T-cell (primary cell): ENCODE measurements at regions not wholly inside any gene's neighbourhood (a gene's known extent, or its start where the extent isn't known, plus 50 kb on each side); places are given as distances from the start of the nearest gene placed in this dataset.
"Not testable (repeated sequence)": the region's sequence is repeated elsewhere in the genome, so short reads cannot be mapped to it uniquely, and the experiment has no call there.

Source experiments
- ATAC-seq, 4 experiments: fragments of 200-7000 bp in 3 of 4; fragments of 150-1000 bp in 1 of 4; cut with Tn5 transposase; replicated peaks in 1 of 4; 1 replicate in 3 of 4; 2 replicates in 1 of 4; pipeline ENCODE4 v1.10.0; 2021; ENCODE audit warnings: moderate library complexity in 3 of 4, mild to moderate bottlenecking in 2 of 4, moderate number of reproducible peaks in 1 of 4
- CTCF ChIA-PET, 2 donors: fragments of 300-600 bp; sonication (Branson Sonifier 250); formaldehyde crosslinking; loops; one replicate each; lab custom pipeline; 2022; ENCODE audit warnings: antibody characterized with exemption in 2 of 2; lab: Charles Lee
- POLR2A ChIA-PET, 2 donors: fragments of 300-600 bp; sonication (Branson Sonifier 250); formaldehyde crosslinking; loops; one replicate each; lab custom pipeline; 2022; ENCODE audit warnings: antibody characterized with exemption in 2 of 2; lab: Charles Lee
- DNase-seq, 35 experiments: peaks; one replicate each; pipeline versions ENCODE4 v3.0.0 to v3.0.0-alpha.2; 2013 to 2023
- H3K27ac ChIP-seq: one replicate; pipeline ENCODE4 v1.5.1; 2013; ENCODE audit warnings: low read length
- H3K27me3 ChIP-seq, 2 experiments: replicated peaks in 1 of 2; 1 replicate in 1 of 2; 2 replicates in 1 of 2; pipeline versions ENCODE4 v1.6.1 to v1.7.0; 2013; ENCODE audit warnings: low read length in 1 of 2, mixed read lengths in 1 of 2; ENCODE audit not compliant: control insufficient read depth in 2 of 2, insufficient read depth in 2 of 2; ENCODE audit errors: extremely low read depth in 1 of 2
- H3K36me3 ChIP-seq, 2 donors: 1 replicate in 1 of 2; 2 replicates in 1 of 2; pipeline versions ENCODE4 v1.6.1 to v1.7.0; 2013; ENCODE audit warnings: low read length in 1 of 2; ENCODE audit not compliant: control insufficient read depth in 2 of 2, insufficient read depth in 1 of 2; ENCODE audit errors: extremely low read depth in 1 of 2
- H3K4me1 ChIP-seq, 2 experiments: 1 replicate in 1 of 2; 2 replicates in 1 of 2; pipeline versions ENCODE4 v1.6.1 to v1.7.0; 2013; ENCODE audit warnings: low read length in 2 of 2, mixed read lengths in 1 of 2; ENCODE audit not compliant: insufficient read depth in 2 of 2, control insufficient read depth in 1 of 2; ENCODE audit errors: extremely low read depth in 1 of 2
- H3K4me3 ChIP-seq, 2 donors: 1 replicate in 1 of 2; 2 replicates in 1 of 2; pipeline versions ENCODE4 v1.5.1 to v1.7.0; 2013; ENCODE audit warnings: mild to moderate bottlenecking in 2 of 2, low read length in 1 of 2, moderate library complexity in 1 of 2; ENCODE audit not compliant: control insufficient read depth in 1 of 2; ENCODE audit errors: extremely low read depth in 1 of 2
- H3K9me3 ChIP-seq: 2 replicates; pipeline ENCODE4 v1.7.0; 2013
- H3K27ac Mint-ChIP-seq, 2 donors: one replicate each; pipeline ENCODE4 v1.8.0; 2020 to 2021; ENCODE audit warnings: mild to moderate bottlenecking in 2 of 2, mixed read lengths in 2 of 2
- H3K27me3 Mint-ChIP-seq, 2 donors: one replicate each; pipeline ENCODE4 v1.8.0; 2021 to 2022; ENCODE audit warnings: mixed read lengths in 2 of 2
- H3K36me3 Mint-ChIP-seq: one replicate; pipeline ENCODE4 v1.8.0; 2021; ENCODE audit warnings: mixed read lengths
- H3K4me1 Mint-ChIP-seq, 3 donors: one replicate each; pipeline ENCODE4 v1.8.0; 2020 to 2022; ENCODE audit warnings: mixed read lengths in 3 of 3, mild to moderate bottlenecking in 1 of 3
- H3K4me3 Mint-ChIP-seq, 3 donors: one replicate each; pipeline ENCODE4 v1.8.0; 2020 to 2022; ENCODE audit warnings: mild to moderate bottlenecking in 3 of 3, mixed read lengths in 3 of 3, moderate library complexity in 3 of 3
- H3K9me3 Mint-ChIP-seq, 3 donors: one replicate each; pipeline ENCODE4 v1.8.0; 2020 to 2022; ENCODE audit warnings: mixed read lengths in 3 of 3
- WGBS: methylation state at CpG from one replicate; pipeline ENCODE4 v1.1.5; 2013; ENCODE audit warnings: missing lambda C conversion rate; ENCODE audit not compliant: insufficient coverage; 5-methylcytosine and 5-hydroxymethylcytosine counted together

- ChIA-PET POLR2A (no interaction called here), CTCF (no interaction called here)
- Histone ChIP-seq H3K9me3 (no peaks in the 10 kb centered on the region), H3K27me3 (no peaks in the 10 kb centered on the region), H3K27ac (no peak overlapping the region), H3K36me3 (no peaks in the 10 kb centered on the region), H3K4me3 (no peak overlapping the region), H3K4me1 (no peaks in the 10 kb centered on the region)
- no peaks in the 10 kb centered on the region for H3K36me3 Mint-ChIP-seq
- H3K4me3 Mint-ChIP-seq: no peak overlapping the region
- no peaks in the 10 kb centered on the region for H3K4me1 Mint-ChIP-seq
- H3K27ac Mint-ChIP-seq: no peak overlapping the region
- DNase-seq: no peak
- ATAC-seq: no peak
- peaks cover 3 to 15% (median 3%) of the 10 kb centered on the region in 3 donors for H3K9me3 Mint-ChIP-seq
- WGBS: 66% methylated on average over 11 of the region's 13 CpGs
- no peaks in the 10 kb centered on the region for H3K27me3 Mint-ChIP-seq
Measured at GRCh38 chr7:119724041-119724792, 548.8 kb upstream of the KCND2 start.

- WGBS: 90% methylated on average over 1 of the region's 4 CpGs
- POLR2A ChIA-PET: no interaction called here
- no peak for ATAC-seq
Measured at GRCh38 chr7:119733127-119733879, 539.7 kb upstream of the KCND2 start.

GRCh38 chr7:119737390-119737789 is 535.6 kb upstream of the KCND2 start:
- DNase-seq (no peak), ATAC-seq (no peak)
- H3K36me3 Mint-ChIP-seq: no peaks in the 10 kb centered on the region
- H3K4me3 Mint-ChIP-seq: no peak overlapping the region
- no peaks in the 10 kb centered on the region for H3K4me1 Mint-ChIP-seq
- Histone ChIP-seq H3K9me3 (no peaks in the 10 kb centered on the region), H3K27ac (no peak overlapping the region), H3K4me1 (no peaks in the 10 kb centered on the region), H3K4me3 (no peak overlapping the region), H3K36me3 (no peaks in the 10 kb centered on the region), H3K27me3 (no peaks in the 10 kb centered on the region)
- ChIA-PET POLR2A (no interaction called here), CTCF (no interaction called here)
- H3K27me3 Mint-ChIP-seq: no peaks in the 10 kb centered on the region
- H3K9me3 Mint-ChIP-seq: peaks cover 0 to 12% (median 4%) of the 10 kb centered on the region in 3 donors
- no peak overlapping the region for H3K27ac Mint-ChIP-seq

More at GRCh38 chr7:119733127-119733879, 539.7 kb upstream of the KCND2 start:
- no peaks in the 10 kb centered on the region for H3K36me3 Mint-ChIP-seq
- H3K4me1 Mint-ChIP-seq: no peaks in the 10 kb centered on the region
- H3K9me3 ChIP-seq: no peaks in the 10 kb centered on the region
- H3K4me3 Mint-ChIP-seq: no peak overlapping the region
- H3K27me3 ChIP-seq: no peaks in the 10 kb centered on the region
- H3K9me3 Mint-ChIP-seq: peaks cover 0 to 13% (median 12%) of the 10 kb centered on the region in 3 donors
- no peak overlapping the region for H3K27ac ChIP-seq
- H3K27ac Mint-ChIP-seq: no peak overlapping the region
- no peaks in the 10 kb centered on the region for H3K36me3 ChIP-seq
- DNase-seq: no peak
- CTCF ChIA-PET: no interaction called here
- H3K4me1 ChIP-seq: no peaks in the 10 kb centered on the region
- no peak overlapping the region for H3K4me3 ChIP-seq
- no peaks in the 10 kb centered on the region for H3K27me3 Mint-ChIP-seq

GRCh38 chr7:119745280-119745679 is 527.7 kb upstream of the KCND2 start:
- CTCF ChIA-PET, H3K36me3 Mint-ChIP-seq, H3K27ac ChIP-seq, H3K4me3 Mint-ChIP-seq, H3K9me3 ChIP-seq, H3K4me1 ChIP-seq, H3K4me1 Mint-ChIP-seq, H3K4me3 ChIP-seq, H3K27ac Mint-ChIP-seq, POLR2A ChIA-PET, H3K9me3 Mint-ChIP-seq, DNase-seq, H3K36me3 ChIP-seq, H3K27me3 Mint-ChIP-seq, H3K27me3 ChIP-seq, ATAC-seq: not testable (repeated sequence)
- 75% methylated on average over 1 of the region's 1 CpG for WGBS

- Histone ChIP-seq H3K27me3 (no peaks in the 10 kb centered on the region), H3K4me3 (no peak overlapping the region), H3K27ac (no peak overlapping the region), H3K36me3 (no peaks in the 10 kb centered on the region), H3K4me1 (no peaks in the 10 kb centered on the region), H3K9me3 (no peaks in the 10 kb centered on the region)
- POLR2A ChIA-PET: no interaction called here
- Mint-ChIP-seq H3K36me3 (no peaks in the 10 kb centered on the region), H3K27me3 (no peaks in the 10 kb centered on the region), H3K4me1 (no peaks in the 10 kb centered on the region), H3K9me3 (peaks cover 2 to 6% (median 3%) of the 10 kb centered on the region in 3 donors), H3K4me3 (no peak overlapping the region), H3K27ac (no peak overlapping the region)
- no peak for DNase-seq
- no CpG with 5 or more reads among the region's 1 CpG for WGBS
- no peak for ATAC-seq
- CTCF ChIA-PET: no interaction called here
Measured at GRCh38 chr7:119748251-119748860, 524.6 kb upstream of the KCND2 start.

GRCh38 chr7:119748991-119749390 is 524.0 kb upstream of the KCND2 start:
- H3K27me3 ChIP-seq: no peaks in the 10 kb centered on the region
- Mint-ChIP-seq H3K9me3 (peaks cover 5 to 8% (median 8%) of the 10 kb centered on the region in 3 donors), H3K36me3 (no peaks in the 10 kb centered on the region), H3K4me1 (no peaks in the 10 kb centered on the region), H3K27ac (no peak overlapping the region), H3K27me3 (no peaks in the 10 kb centered on the region), H3K4me3 (no peak overlapping the region)
- no peaks in the 10 kb centered on the region for H3K4me1 ChIP-seq
- no peaks in the 10 kb centered on the region for H3K36me3 ChIP-seq
- ChIA-PET CTCF (no interaction called here), POLR2A (no interaction called here)
- ATAC-seq (no peak), DNase-seq (no peak)
- no CpG with 5 or more reads among the region's 2 CpGs for WGBS
- H3K4me3 ChIP-seq: no peak overlapping the region
- H3K9me3 ChIP-seq: no peaks in the 10 kb centered on the region
- H3K27ac ChIP-seq: no peak overlapping the region
